ACC112 (cell line): ENCODE measurements at regions not wholly inside any gene's neighbourhood (a gene's known extent, or its start where the extent isn't known, plus 50 kb on each side); places are given as distances from the start of the nearest gene placed in this dataset.

Experiments used
- H2AFZ ChIP-seq: fragments of 200-600 bp; sonication (generic); one replicate; pipeline ENCODE4 v1.6.0; 2017; ENCODE audit warnings: antibody characterized with exemption, low read length; ENCODE audit not compliant: unreplicated experiment
- H3K27ac ChIP-seq: fragments of 200-600 bp; sonication (generic); 2 replicates; pipeline ENCODE4 v1.5.1; 2014; ENCODE audit warnings: low read depth, mild to moderate bottlenecking, antibody characterized with exemption, low read length, moderate library complexity
- H3K27me3 ChIP-seq: fragments of 200-600 bp; sonication (generic); 2 replicates; pipeline ENCODE4 v1.6.1; 2014; ENCODE audit warnings: mild to moderate bottlenecking, antibody characterized with exemption, low read length, moderate library complexity, mixed read lengths; ENCODE audit not compliant: insufficient read depth
- H3K36me3 ChIP-seq: fragments of 200-600 bp; sonication (generic); 2 replicates; pipeline ENCODE4 v1.6.1; 2016; ENCODE audit warnings: mild to moderate bottlenecking, antibody characterized with exemption, low read length, moderate library complexity, mixed read lengths; ENCODE audit not compliant: insufficient read depth
- H3K4me1 ChIP-seq: fragments of 200-600 bp; sonication (generic); one replicate; pipeline ENCODE4 v1.6.1; 2016; ENCODE audit warnings: low read length, mixed read lengths; ENCODE audit not compliant: insufficient read depth, unreplicated experiment, control insufficient read depth
- H3K4me3 ChIP-seq: fragments of 200-600 bp; sonication (generic); 2 replicates; pipeline ENCODE4 v1.5.1; 2014; ENCODE audit warnings: mild to moderate bottlenecking, low read depth, low read length
- H3K79me2 ChIP-seq: fragments of 200-600 bp; sonication (generic); one replicate; pipeline ENCODE4 v1.6.0; 2016; ENCODE audit warnings: low read length; ENCODE audit not compliant: control insufficient read depth, unreplicated experiment, insufficient read depth

DNA sequence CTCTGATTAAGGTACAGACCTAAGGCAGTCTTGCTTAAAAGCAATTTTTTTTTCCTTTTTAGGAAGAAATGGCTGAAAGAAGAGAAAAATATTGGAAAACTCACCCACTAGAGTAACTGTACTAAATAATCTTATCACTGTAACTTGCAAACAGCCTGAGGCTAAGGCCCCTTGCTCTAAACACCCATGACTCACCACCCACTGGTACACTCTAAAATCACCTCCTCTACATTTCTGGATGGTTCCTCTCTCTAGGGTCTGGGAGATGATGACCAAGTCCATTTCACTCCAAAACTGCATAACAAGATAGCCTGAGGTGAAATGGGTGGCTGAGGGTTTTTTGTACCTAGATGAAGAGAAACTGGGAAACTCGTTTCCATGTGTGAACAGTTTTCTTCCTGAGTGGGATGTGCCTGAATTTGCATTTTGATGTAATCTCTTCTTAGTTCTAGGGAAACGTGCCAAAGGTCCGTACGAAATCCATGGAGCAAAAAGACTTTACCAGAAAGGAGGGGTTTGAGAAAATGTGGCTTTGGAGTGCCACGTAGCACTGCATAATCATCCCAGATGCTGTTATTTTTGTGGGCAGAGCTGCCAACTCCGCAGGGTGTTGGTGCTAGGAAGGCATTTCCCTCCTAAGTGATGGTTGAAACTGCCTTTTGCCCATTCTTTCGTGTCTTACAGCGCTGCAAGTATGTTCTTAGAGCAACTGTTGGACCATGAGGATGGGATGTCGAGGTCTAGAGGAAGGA, 113.5 kb upstream of the C10orf90 start:
- Histone ChIP-seq H3K79me2 (no peaks in the 10 kb centered on the region), H3K36me3 (no peaks in the 10 kb centered on the region), H2AFZ (no peak overlapping the region), H3K27me3 (peaks cover 26% of the 10 kb centered on the region), H3K4me3 (no peak overlapping the region), H3K4me1 (no peaks in the 10 kb centered on the region), H3K27ac (no peak overlapping the region)

DNA sequence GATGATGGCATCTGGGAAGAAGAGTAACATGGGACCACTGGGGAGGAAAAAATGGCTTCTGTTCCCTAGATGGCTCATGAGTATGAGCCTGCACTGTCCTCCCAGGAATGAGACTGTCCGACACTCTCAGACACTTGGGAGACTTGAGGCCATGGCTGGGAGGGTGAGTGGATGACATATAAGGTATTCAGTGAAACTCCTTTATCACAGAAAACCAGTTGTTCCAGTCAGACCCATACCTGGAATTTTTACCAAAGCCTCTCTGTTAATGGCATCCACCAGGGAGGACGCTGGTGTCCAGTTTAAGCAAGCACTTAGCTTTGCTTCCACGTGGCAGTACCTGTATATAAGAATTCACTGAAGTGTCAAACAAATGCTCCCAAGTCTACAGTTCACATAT, 116.7 kb upstream of the C10orf90 start:
- Histone ChIP-seq H3K4me1 (no peaks in the 10 kb centered on the region), H3K27ac (no peak overlapping the region), H3K27me3 (peaks cover 22% of the 10 kb centered on the region)

GRCh38 chr10:126795318-126795717, 109.9 kb upstream of the DOCK1 start:
- Histone ChIP-seq H3K27ac (no peak overlapping the region), H3K4me3 (no peak overlapping the region), H2AFZ (no peak overlapping the region), H3K79me2 (no peaks in the 10 kb centered on the region), H3K4me1 (no peaks in the 10 kb centered on the region), H3K36me3 (no peaks in the 10 kb centered on the region), H3K27me3 (peaks cover 4% of the 10 kb centered on the region; the same call in 1 of the 2 replicates)

More for the DNA sequence above, 116.7 kb upstream of the C10orf90 start:
- Histone ChIP-seq H3K36me3 (no peaks in the 10 kb centered on the region), H3K79me2 (no peaks in the 10 kb centered on the region), H3K4me3 (no peak overlapping the region), H2AFZ (no peak overlapping the region)

DNA sequence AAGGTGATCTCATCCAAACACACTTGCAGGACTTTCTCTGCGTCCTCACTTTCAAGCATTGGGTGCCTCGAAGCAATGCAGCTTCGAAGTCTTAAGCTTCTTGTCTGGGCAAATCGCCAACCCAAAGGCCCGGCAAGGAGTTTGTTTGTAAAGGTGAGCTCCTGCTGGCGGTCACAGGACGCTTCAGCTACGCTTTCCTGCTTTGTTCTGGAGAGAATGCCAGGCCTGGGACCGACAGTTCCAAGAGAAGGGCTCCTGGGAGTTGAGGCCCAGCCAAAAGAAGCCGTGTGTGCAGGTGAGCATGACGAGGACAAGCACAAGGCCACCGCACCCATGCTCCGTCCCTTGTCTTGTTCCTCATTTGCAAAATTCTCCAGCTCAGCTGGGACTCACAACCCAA, 106.6 kb upstream of the DOCK1 start:
- Histone ChIP-seq H3K4me3 (no peak overlapping the region), H2AFZ (no peak overlapping the region), H3K79me2 (no peaks in the 10 kb centered on the region), H3K27ac (no peak overlapping the region), H3K27me3 (no peaks in the 10 kb centered on the region), H3K4me1 (no peaks in the 10 kb centered on the region), H3K36me3 (no peaks in the 10 kb centered on the region)

DNA sequence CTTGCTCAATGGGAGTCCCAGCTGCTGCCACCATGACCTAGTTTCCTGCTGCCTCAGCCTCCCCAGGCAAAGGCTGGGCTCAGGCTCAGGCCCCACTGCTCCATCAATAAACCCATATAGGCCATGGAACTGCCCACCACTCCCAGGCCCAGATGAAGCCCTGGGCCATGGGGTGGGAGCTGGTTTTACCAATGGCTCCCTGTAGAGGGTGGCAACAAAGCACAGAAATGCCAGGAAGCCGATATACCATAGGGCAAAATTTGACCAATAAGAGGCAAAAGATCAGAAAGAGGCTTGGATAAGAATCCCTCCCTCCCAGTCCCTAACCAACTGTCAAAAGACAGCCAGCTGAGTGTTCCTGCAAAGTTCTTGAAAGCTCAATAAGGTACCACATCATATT, 101.8 kb upstream of the DOCK1 start:
- no peak overlapping the region for H3K27ac ChIP-seq
- no peaks in the 10 kb centered on the region for H3K4me1 ChIP-seq
- no peak overlapping the region for H3K4me3 ChIP-seq
- no peak overlapping the region for H2AFZ ChIP-seq
- no peaks in the 10 kb centered on the region for H3K79me2 ChIP-seq
- H3K36me3 ChIP-seq = no peaks in the 10 kb centered on the region
- H3K27me3 ChIP-seq = peaks cover 11% of the 10 kb centered on the region; the same call in 1 of the 2 replicates

GRCh38 chr10:126804396-126804795, 100.8 kb upstream of the DOCK1 start:
- Histone ChIP-seq H2AFZ (no peak overlapping the region), H3K4me3 (no peak overlapping the region), H3K27ac (no peak overlapping the region), H3K79me2 (no peaks in the 10 kb centered on the region), H3K4me1 (no peaks in the 10 kb centered on the region), H3K36me3 (no peaks in the 10 kb centered on the region), H3K27me3 (peaks cover 11% of the 10 kb centered on the region; the same call in 1 of the 2 replicates)

- Histone ChIP-seq H2AFZ (no peak overlapping the region), H3K4me1 (no peaks in the 10 kb centered on the region)
Measured at GRCh38 chr10:126806498-126806897, 98.7 kb upstream of the DOCK1 start.

DNA sequence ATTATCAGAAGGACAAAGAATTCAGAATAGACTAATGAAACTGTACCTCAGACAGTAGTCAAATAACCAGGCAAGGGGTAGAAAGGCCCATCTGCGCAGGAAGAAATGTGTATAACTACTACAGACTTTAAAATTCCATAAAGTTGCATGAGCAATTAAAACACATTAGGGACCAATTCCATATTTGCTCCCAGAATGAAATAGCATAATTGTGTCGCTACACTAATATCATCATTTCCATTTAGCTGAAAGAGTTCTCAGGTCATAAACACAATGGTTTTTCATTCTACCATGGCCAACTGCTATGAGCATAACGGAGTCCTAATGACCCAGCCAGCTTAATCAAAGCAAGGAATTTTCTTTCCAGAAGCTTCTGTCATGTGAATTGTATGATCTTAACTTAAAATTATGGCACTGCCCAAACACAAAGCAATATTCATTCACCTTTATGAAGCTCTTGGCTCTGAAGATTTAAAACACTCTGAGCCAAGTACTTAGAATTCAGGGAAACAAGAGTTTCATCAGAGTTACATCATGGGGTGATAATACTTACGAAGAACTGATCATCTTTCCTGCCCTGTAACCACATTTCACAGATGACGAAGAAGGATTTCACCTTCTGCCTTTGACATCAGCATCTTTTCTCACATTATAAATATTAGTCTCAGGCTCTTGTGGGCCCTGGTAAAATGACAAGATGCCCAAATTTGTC, 98.1 kb upstream of the DOCK1 start:
- Histone ChIP-seq H3K4me3 (no peak overlapping the region), H3K36me3 (no peaks in the 10 kb centered on the region), H2AFZ (no peak overlapping the region), H3K4me1 (no peaks in the 10 kb centered on the region), H3K79me2 (no peaks in the 10 kb centered on the region), H3K27me3 (peaks cover 11% of the 10 kb centered on the region; the same call in 1 of the 2 replicates), H3K27ac (no peak overlapping the region)

More at GRCh38 chr10:126806498-126806897, 98.7 kb upstream of the DOCK1 start:
- no peak overlapping the region for H3K4me3 ChIP-seq
- H3K79me2 ChIP-seq = no peaks in the 10 kb centered on the region
- H3K27me3 ChIP-seq = peaks cover 11% of the 10 kb centered on the region; the same call in 1 of the 2 replicates
- H3K36me3 ChIP-seq = no peaks in the 10 kb centered on the region
- no peak overlapping the region for H3K27ac ChIP-seq

- no peak overlapping the region for H2AFZ ChIP-seq
- H3K79me2 ChIP-seq = no peaks in the 10 kb centered on the region
- no peak overlapping the region for H3K27ac ChIP-seq
- H3K36me3 ChIP-seq = no peaks in the 10 kb centered on the region
- H3K4me1 ChIP-seq = no peaks in the 10 kb centered on the region
- H3K4me3 ChIP-seq = no peak overlapping the region
- H3K27me3 ChIP-seq = peaks cover 11% of the 10 kb centered on the region; the same call in 1 of the 2 replicates
Measured at GRCh38 chr10:126808103-126808502, 97.1 kb upstream of the DOCK1 start.

- no peaks in the 10 kb centered on the region for H3K36me3 ChIP-seq
- no peaks in the 10 kb centered on the region for H3K79me2 ChIP-seq
- no peak overlapping the region for H3K4me3 ChIP-seq
- no peaks in the 10 kb centered on the region for H3K4me1 ChIP-seq
- H2AFZ ChIP-seq = no peak overlapping the region
- H3K27ac ChIP-seq = no peak overlapping the region
- peaks cover 4% of the 10 kb centered on the region; the same call in 1 of the 2 replicates for H3K27me3 ChIP-seq
Measured at GRCh38 chr10:126813432-126813831, 91.8 kb upstream of the DOCK1 start.

GRCh38 chr10:126833542-126833941, 71.7 kb upstream of the DOCK1 start:
- Histone ChIP-seq H2AFZ (no peak overlapping the region), H3K27ac (no peak overlapping the region), H3K36me3 (no peaks in the 10 kb centered on the region), H3K4me1 (no peaks in the 10 kb centered on the region), H3K27me3 (peaks cover 70% of the 10 kb centered on the region), H3K79me2 (no peaks in the 10 kb centered on the region), H3K4me3 (no peak overlapping the region)
